ENCODE measurements at regions not wholly inside any gene's neighbourhood (a gene's known extent, or its start where the extent isn't known, plus 50 kb on each side); places are given as distances from the start of the nearest gene placed in this dataset.
A peak's percentile ranks its signal among the peaks of the same experiment; 100 is the strongest.
"Not testable (repeated sequence)": the region's sequence is repeated elsewhere in the genome, so short reads cannot be mapped to it uniquely, and the experiment has no call there.

- ATAC-seq; H3K4me2 ChIP-seq; H3K36me3 ChIP-seq (ENCODE audit: insufficient read depth); H3K27me3 ChIP-seq (ENCODE audit: insufficient read depth); H3K4me3 ChIP-seq; H4K20me1 ChIP-seq (replicated peaks; ENCODE audit: insufficient read depth); H2AFZ ChIP-seq; H3K27me3 Mint-ChIP-seq (ENCODE audit: insufficient read depth, low read depth, poor library complexity); H3K27ac ChIP-seq (ENCODE audit: low read depth); DNase-seq (ENCODE audit: low spot score); H3F3A ChIP-seq (replicated peaks; ENCODE audit: low read depth); H3K4me3 Mint-ChIP-seq; H3K27ac Mint-ChIP-seq: not testable (repeated sequence)
- Histone ChIP-seq H3K79me2 (replicated peaks; ENCODE audit: insufficient read depth) (peaks cover 85% of the 10 kb centered on the region), H3K9me2 (ENCODE audit: insufficient read depth) (peaks cover 22% of the 10 kb centered on the region), H3K4me1 (ENCODE audit: insufficient read depth) (peaks cover 42% of the 10 kb centered on the region)
- Mint-ChIP-seq H3K9me3 (peaks cover 55% of the 10 kb centered on the region), H3K36me3 (ENCODE audit: low read depth) (peaks cover 69% of the 10 kb centered on the region), H3K4me1 (peaks cover 41% of the 10 kb centered on the region)
These were observed 416.5 kb upstream of the RORB start for GRCh38 chr9:74080652-74081051.

- H3K9me2 ChIP-seq (ENCODE audit: insufficient read depth), result no peaks in the 10 kb centered on the region
- Mint-ChIP-seq H3K4me1 (peaks cover 33% of the 10 kb centered on the region), H3K4me3 (peak overlapping the region; percentile 53), H3K27ac (peak overlapping the region; percentile 90), H3K27me3 (ENCODE audit: insufficient read depth, low read depth, poor library complexity) (peaks cover 34% of the 10 kb centered on the region), H3K36me3 (ENCODE audit: low read depth) (peaks cover 69% of the 10 kb centered on the region), H3K9me3 (peaks cover 53% of the 10 kb centered on the region)
- no peaks in the 10 kb centered on the region for H4K20me1 ChIP-seq (replicated peaks; ENCODE audit: insufficient read depth)
- ATAC-seq (peak; percentile 84), DNase-seq (ENCODE audit: low spot score) (no peak)
- H3K27ac ChIP-seq (ENCODE audit: low read depth), result peak overlapping the region; percentile 76
- H3K79me2 ChIP-seq (replicated peaks; ENCODE audit: insufficient read depth), result peaks cover 87% of the 10 kb centered on the region
- H3K4me1 ChIP-seq (ENCODE audit: insufficient read depth), result peaks cover 35% of the 10 kb centered on the region
- no peak overlapping the region for H2AFZ ChIP-seq
- no peaks in the 10 kb centered on the region for H3K27me3 ChIP-seq (ENCODE audit: insufficient read depth)
- peak overlapping the region; percentile 39 for H3K4me2 ChIP-seq
- peaks cover 6% of the 10 kb centered on the region; the same call in 1 of the 2 replicates for H3K36me3 ChIP-seq (ENCODE audit: insufficient read depth)
- H3F3A ChIP-seq (replicated peaks; ENCODE audit: low read depth), result no peaks in the 10 kb centered on the region
- TF ChIP-seq ZNF462 (CRISPR knock-in tag; IDR thresholded peaks at IDR 0.05), result peak; percentile 81
- no peak for TF ChIP-seq NANOG (IDR thresholded peaks at IDR 0.05; ENCODE audit: borderline replicate concordance)
- TF ChIP-seq CTCF (conservative IDR thresholded peaks at IDR 0.05; ENCODE audit: low read depth in 2 of 2), result no peak
- H3K4me3 ChIP-seq, result peak overlapping the region; percentile 10
These were observed 413.3 kb upstream of the RORB start for GRCh38 chr9:74083681-74084433.
